ENCODE measurements at regions not wholly inside any gene's neighbourhood (a gene's known extent, or its start where the extent isn't known, plus 50 kb on each side); places are given as distances from the start of the nearest gene placed in this dataset.
A peak's percentile ranks its signal among the peaks of the same experiment; 100 is the strongest.

DNA sequence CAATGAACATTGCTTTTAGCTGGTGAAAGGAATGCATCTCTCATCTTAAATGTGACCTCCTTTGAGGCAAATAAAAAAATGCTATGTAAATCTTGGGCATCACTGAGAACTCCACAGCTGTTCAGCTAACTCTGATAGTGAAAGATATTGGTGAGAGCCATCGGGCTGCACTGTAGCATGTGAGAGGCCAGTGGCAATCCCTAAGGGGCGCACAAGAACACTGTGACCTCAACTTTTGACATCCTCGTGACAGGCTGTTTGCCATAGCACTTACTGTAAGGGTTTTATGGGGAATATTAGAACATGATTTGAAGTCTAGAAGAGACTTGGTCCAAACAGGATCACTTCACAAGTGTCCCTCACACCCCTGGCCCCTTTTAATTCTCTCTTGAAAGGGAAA, 697.9 kb downstream of the MCTP2 start:
- no peak for DNase-seq (ENCODE audit: low read depth in 1 of 2, low spot score in 1 of 2)
- in situ Hi-C loops (cut with HindIII; ENCODE audit: low pct_unique_long_range_greater_than_20kb, low sequenced_read_pairs): no loop called here
- TF ChIP-seq JUND (IDR thresholded peaks at IDR 0.05; ENCODE audit: low read depth): no peak

DNA sequence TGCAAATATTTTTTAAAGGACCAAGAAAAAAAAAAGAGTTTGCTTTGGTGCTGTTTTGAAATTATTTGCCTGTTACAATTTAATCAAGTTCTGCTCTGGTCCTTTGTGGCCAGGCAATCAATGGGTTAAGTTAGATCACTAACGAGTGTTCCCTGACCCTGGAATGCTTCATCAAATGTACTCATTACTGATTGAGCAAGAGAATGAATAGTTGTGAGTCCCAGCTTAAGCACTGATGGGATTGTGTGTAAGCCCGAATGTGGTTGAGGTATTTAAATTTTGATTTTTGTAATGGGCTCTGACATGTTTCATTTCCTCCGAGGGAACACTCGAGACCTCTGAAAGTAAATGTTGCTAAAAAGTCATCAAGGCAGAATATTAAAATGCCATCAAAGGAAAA, 699.1 kb downstream of the MCTP2 start:
- no peak for DNase-seq (ENCODE audit: low read depth in 1 of 2, low spot score in 1 of 2)
- in situ Hi-C loops (cut with HindIII; ENCODE audit: low pct_unique_long_range_greater_than_20kb, low sequenced_read_pairs): no loop called here
- no peak for TF ChIP-seq JUND (IDR thresholded peaks at IDR 0.05; ENCODE audit: low read depth)

DNA sequence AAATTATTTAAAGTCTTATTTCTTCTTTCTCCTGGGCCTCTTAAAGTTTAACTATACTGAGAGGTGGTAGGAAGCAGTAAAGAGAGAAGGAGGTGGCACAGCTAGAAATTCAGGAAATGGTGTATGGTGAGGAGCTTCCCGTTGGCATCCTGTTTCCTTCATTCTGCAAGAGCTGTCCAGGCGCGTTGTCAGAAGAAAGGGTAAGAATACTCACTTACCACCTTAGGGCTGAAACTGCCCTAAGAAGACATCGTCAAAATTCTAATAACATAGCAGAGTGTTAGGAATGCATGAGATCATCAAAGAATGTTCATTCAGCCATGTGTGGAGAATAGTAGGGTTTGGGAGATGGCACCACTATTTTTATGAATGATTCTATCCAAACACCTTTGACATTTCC, 699.6 kb downstream of the MCTP2 start:
- TF ChIP-seq JUND (IDR thresholded peaks at IDR 0.05; ENCODE audit: low read depth): no peak
- no peak for DNase-seq (ENCODE audit: low read depth in 1 of 2, low spot score in 1 of 2)
- in situ Hi-C loops (cut with HindIII; ENCODE audit: low pct_unique_long_range_greater_than_20kb, low sequenced_read_pairs): no loop called here

- no peak for TF ChIP-seq JUND (IDR thresholded peaks at IDR 0.05; ENCODE audit: low read depth)
- in situ Hi-C loops (cut with HindIII; ENCODE audit: low pct_unique_long_range_greater_than_20kb, low sequenced_read_pairs): no loop called here
- peak in 1 of 2 experiments; percentile 2 for DNase-seq (ENCODE audit: low read depth in 1 of 2, low spot score in 1 of 2)
Observed at GRCh38 chr15:94934440-94934839, 703.1 kb downstream of the MCTP2 start.

GRCh38 chr15:94937242-94937641, 705.9 kb downstream of the MCTP2 start:
- TF ChIP-seq JUND (IDR thresholded peaks at IDR 0.05; ENCODE audit: low read depth): no peak
- DNase-seq (ENCODE audit: low read depth in 1 of 2, low spot score in 1 of 2): no peak
- in situ Hi-C loops (cut with HindIII; ENCODE audit: low pct_unique_long_range_greater_than_20kb, low sequenced_read_pairs): no loop called here

DNA sequence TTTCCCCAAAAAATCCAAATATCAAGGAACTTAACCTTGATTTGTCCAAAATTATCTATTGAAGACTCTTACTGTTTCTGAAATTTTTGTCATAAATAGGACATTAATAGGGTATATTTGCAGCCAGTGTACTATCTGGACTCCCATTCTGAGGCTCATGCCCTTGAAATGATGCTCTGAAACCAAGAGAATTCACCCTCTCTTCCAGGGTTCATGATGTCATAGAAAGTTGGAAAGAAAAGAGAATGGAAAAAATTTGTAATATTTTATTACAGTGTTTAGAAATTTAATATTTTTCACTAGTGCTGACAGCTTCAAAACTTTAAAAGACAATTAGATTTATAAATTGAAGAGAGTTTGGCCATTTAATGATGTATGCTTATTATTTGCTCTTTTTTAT, 712.5 kb downstream of the MCTP2 start:
- in situ Hi-C loops (cut with HindIII; ENCODE audit: low pct_unique_long_range_greater_than_20kb, low sequenced_read_pairs): no loop called here
- no peak for TF ChIP-seq JUND (IDR thresholded peaks at IDR 0.05; ENCODE audit: low read depth)

DNA sequence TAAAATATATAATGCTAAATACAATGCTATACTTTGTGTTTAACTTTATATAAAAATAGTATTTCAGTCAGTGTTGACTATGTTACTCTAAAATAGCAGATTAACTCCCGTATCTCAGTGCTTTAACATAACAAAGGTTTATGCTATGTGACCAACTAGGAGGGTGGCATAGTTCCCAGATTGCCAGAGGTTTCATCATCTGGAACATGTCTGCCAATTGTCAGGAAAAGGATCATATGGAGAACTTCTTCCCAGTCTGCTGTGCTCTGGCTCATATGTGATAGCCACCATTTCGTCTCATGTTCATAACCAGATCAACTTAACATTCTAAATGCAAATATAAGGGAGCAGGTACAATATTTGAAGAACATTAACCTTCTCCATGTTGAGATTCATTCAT, 720.2 kb downstream of the MCTP2 start:
- peak in 1 of 2 experiments; percentile 18 for DNase-seq (ENCODE audit: low read depth in 1 of 2, low spot score in 1 of 2)
- TF ChIP-seq JUND (IDR thresholded peaks at IDR 0.05; ENCODE audit: low read depth): no peak
- in situ Hi-C loops (cut with HindIII; ENCODE audit: low pct_unique_long_range_greater_than_20kb, low sequenced_read_pairs): no loop called here

More for the DNA sequence above, 712.5 kb downstream of the MCTP2 start:
- DNase-seq (ENCODE audit: low read depth in 1 of 2, low spot score in 1 of 2): no peak

DNA sequence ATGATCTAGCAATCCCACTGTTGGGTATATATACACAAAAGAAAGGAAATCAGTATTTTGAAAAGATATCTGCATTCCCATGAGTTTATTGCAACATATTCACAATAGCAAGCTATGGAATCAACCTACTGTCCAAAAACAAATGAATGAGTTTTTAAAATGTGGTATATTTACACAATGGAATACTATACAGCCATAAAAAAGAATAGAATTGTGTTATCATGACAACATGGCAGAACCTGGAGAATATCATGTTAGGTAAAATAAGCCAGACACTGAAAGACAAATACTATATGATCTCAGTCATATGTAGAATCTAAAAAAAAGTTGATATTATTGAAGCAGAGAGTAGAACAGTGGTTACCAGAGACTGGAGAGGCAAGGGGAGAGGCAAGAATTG, 732.6 kb downstream of the MCTP2 start:
- no peak for DNase-seq (ENCODE audit: low read depth in 1 of 2, low spot score in 1 of 2)
- in situ Hi-C loops (cut with HindIII; ENCODE audit: low pct_unique_long_range_greater_than_20kb, low sequenced_read_pairs): no loop called here
- TF ChIP-seq JUND (IDR thresholded peaks at IDR 0.05; ENCODE audit: low read depth): no peak

DNA sequence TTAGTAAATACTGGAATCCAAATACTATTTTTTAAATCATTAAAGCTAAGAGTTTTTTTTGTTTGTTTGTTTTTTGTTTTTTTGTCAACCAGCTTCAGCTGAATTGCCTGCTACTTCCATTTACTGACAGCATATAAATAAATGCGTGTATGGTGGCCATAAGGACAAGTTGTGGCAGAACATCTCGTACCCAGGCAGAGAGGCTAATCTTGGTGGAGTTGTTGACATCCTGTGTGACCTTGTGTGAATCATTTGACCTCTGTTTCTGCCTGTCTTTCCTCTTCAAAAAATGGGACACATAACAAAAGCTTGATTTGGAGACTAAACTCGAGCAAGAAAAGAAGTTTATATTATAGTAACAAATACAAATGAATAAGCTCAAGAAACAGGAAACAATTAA, 734.2 kb downstream of the MCTP2 start:
- in situ Hi-C loops (cut with HindIII; ENCODE audit: low pct_unique_long_range_greater_than_20kb, low sequenced_read_pairs): no loop called here

DNA sequence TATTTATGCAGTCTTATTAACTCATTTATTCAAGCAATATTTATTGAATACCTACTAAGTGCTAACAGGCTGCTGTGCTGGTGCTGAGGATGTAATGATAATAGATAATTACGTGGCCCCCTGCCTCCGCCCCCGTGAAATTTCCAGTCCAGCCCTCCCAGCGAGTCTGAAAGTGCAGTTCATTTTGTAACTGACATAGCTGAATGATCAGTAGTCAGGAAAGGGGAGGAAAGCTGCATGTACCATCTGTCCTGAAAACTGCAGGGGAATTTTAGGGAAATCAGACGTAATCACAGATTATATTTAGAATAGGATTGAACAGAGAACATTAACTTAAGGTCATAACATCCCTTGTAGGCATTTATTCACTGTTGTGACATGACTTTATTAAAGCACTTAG, 736.8 kb downstream of the MCTP2 start:
- TF ChIP-seq JUND (IDR thresholded peaks at IDR 0.05; ENCODE audit: low read depth): no peak
- no peak for DNase-seq (ENCODE audit: low read depth in 1 of 2, low spot score in 1 of 2)
- in situ Hi-C loops (cut with HindIII; ENCODE audit: low pct_unique_long_range_greater_than_20kb, low sequenced_read_pairs): no loop called here

More for the DNA sequence above, 734.2 kb downstream of the MCTP2 start:
- TF ChIP-seq JUND (IDR thresholded peaks at IDR 0.05; ENCODE audit: low read depth): no peak
- DNase-seq (ENCODE audit: low read depth in 1 of 2, low spot score in 1 of 2): no peak

GRCh38 chr15:94970096-94970495, 738.7 kb downstream of the MCTP2 start:
- no peak for DNase-seq (ENCODE audit: low read depth in 1 of 2, low spot score in 1 of 2)
- in situ Hi-C loops (cut with HindIII; ENCODE audit: low pct_unique_long_range_greater_than_20kb, low sequenced_read_pairs): no loop called here
- no peak for TF ChIP-seq JUND (IDR thresholded peaks at IDR 0.05; ENCODE audit: low read depth)

GRCh38 chr15:94970802-94971201, 739.4 kb downstream of the MCTP2 start:
- in situ Hi-C loops (cut with HindIII; ENCODE audit: low pct_unique_long_range_greater_than_20kb, low sequenced_read_pairs): no loop called here
- no peak for TF ChIP-seq JUND (IDR thresholded peaks at IDR 0.05; ENCODE audit: low read depth)
- DNase-seq (ENCODE audit: low read depth in 1 of 2, low spot score in 1 of 2): no peak

GRCh38 chr15:94972314-94972713, 741.0 kb downstream of the MCTP2 start:
- peak in 1 of 2 experiments; percentile 15 for DNase-seq (ENCODE audit: low read depth in 1 of 2, low spot score in 1 of 2)
- in situ Hi-C loops (cut with HindIII; ENCODE audit: low pct_unique_long_range_greater_than_20kb, low sequenced_read_pairs): no loop called here
- TF ChIP-seq JUND (IDR thresholded peaks at IDR 0.05; ENCODE audit: low read depth): no peak

DNA sequence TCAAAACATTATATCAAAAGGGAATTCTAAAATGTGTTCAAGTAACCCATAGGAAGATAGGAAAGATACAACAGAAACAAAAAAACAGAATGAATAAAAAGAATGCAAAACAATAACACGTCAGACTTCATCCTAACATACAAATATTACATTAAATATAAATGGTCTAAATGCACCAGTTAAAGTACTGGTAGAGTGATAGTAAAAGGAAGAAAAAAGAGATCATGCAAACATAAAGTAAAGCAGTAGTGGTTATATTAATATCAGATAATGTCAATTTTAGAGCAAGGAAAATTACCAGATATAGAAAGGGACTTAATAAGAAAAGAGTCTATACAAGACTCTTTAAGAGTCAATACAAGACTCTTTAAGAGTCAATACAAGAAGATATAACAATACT, 755.7 kb downstream of the MCTP2 start:
- in situ Hi-C loops (cut with HindIII; ENCODE audit: low pct_unique_long_range_greater_than_20kb, low sequenced_read_pairs): no loop called here
- DNase-seq (ENCODE audit: low read depth in 1 of 2, low spot score in 1 of 2): no peak
- TF ChIP-seq JUND (IDR thresholded peaks at IDR 0.05; ENCODE audit: low read depth): no peak

Data from T47D (cell line).